K562 (cell line): ENCODE measurements at regions not wholly inside any gene's neighbourhood (a gene's known extent, or its start where the extent isn't known, plus 50 kb on each side); places are given as distances from the start of the nearest gene placed in this dataset.

Experiments
- ARHGAP35 ChIP-seq: fragments of 450-650 bp; IDR thresholded peaks from 2 replicates; pipeline ENCODE4 v1.6.1; 2018; ENCODE audit not compliant: partially characterized antibody
- BCL6 ChIP-seq: fragments of 250-450 bp; sonication (Bioruptor Pico); IDR thresholded peaks from 2 replicates; pipeline ENCODE4 v1.4.0; 2020
- CCAR2 ChIP-seq: fragments of 200-400 bp; formaldehyde crosslinking; IDR thresholded peaks from 2 replicates; pipeline ENCODE4 v1.6.1; 2017; ENCODE audit warnings: mild to moderate bottlenecking, low read depth, low read length
- CHCHD3 ChIP-seq: fragments of 250-450 bp; sonication (Bioruptor Pico); IDR thresholded peaks from 2 replicates; pipeline ENCODE4 v2.1.2; 2022; ENCODE audit warnings: mild to moderate bottlenecking
- DMBX1 ChIP-seq: fragments of 250-450 bp; sonication (Bioruptor Pico); IDR thresholded peaks from 2 replicates; pipeline ENCODE4 v1.8.0; 2022; ENCODE audit warnings: inconsistent platforms, mild to moderate bottlenecking, moderate library complexity, borderline replicate concordance
- ERF ChIP-seq: fragments of 450-650 bp; formaldehyde crosslinking; IDR thresholded peaks from 2 replicates; pipeline ENCODE4 v1.4.0; 2020; ENCODE audit warnings: mild to moderate bottlenecking, mixed read lengths
- EWSR1 ChIP-seq: fragments of 450-650 bp; IDR thresholded peaks from 2 replicates; pipeline ENCODE4 v1.6.1; 2018; ENCODE audit warnings: borderline replicate concordance, mild to moderate bottlenecking, low read depth, moderate library complexity; ENCODE audit not compliant: partially characterized antibody
- POLR2G ChIP-seq: fragments of 200-400 bp; formaldehyde crosslinking; IDR thresholded peaks from 2 replicates; pipeline ENCODE4 v1.6.1; 2017; ENCODE audit warnings: low read depth, mild to moderate bottlenecking, antibody characterized with exemption, low read length, moderate library complexity
- TRIM24 ChIP-seq, 2 experiments: fragments of 450-650 bp; IDR thresholded peaks; 2 replicates each; pipeline ENCODE4 v1.6.1; 2016
- ZNF146 ChIP-seq: IDR thresholded peaks from one replicate; pipeline ENCODE4 v1.6.1; 2018; ENCODE audit warnings: missing compliant biosample characterization; ENCODE audit not compliant: unreplicated experiment
- ZNF263 ChIP-seq: sonication (generic); formaldehyde crosslinking; IDR thresholded peaks from 2 replicates; pipeline ENCODE4 v1.8.0; 2022; ENCODE audit warnings: mild to moderate bottlenecking, missing genetic modification reagents, borderline replicate concordance
- ZNF512 ChIP-seq: IDR thresholded peaks from 2 replicates; pipeline ENCODE4 v1.6.1; 2016; ENCODE audit warnings: missing genetic modification characterization, missing compliant biosample characterization
- ZNF696 ChIP-seq: fragments of 250-450 bp; sonication (Bioruptor Pico); conservative IDR thresholded peaks from 2 replicates; pipeline ENCODE4 v1.4.0; 2020; ENCODE audit warnings: mild to moderate bottlenecking, moderate library complexity
- ZNF830 ChIP-seq: fragments of 250-450 bp; sonication (Bioruptor Pico); IDR thresholded peaks from 2 replicates; pipeline ENCODE4 v1.5.0; 2021; ENCODE audit warnings: mild to moderate bottlenecking
- TF ChIP-seq, protein P1 (sequence below): fragments of 200-800 bp; sonication (Bioruptor generic); IDR thresholded peaks from 2 replicates; pipeline ENCODE4 v1.6.1; 2016; ENCODE audit warnings: missing genetic modification characterization, missing compliant biosample characterization
- TF ChIP-seq, protein P2 (sequence below): fragments of 250-450 bp; sonication (Bioruptor Pico); IDR thresholded peaks from 2 replicates; pipeline ENCODE4 v1.4.0; 2020; ENCODE audit warnings: borderline replicate concordance
- TF ChIP-seq, protein P3 (sequence below): IDR thresholded peaks from 3 replicates; pipeline ENCODE4 v1.6.1; 2011; ENCODE audit warnings: borderline replicate concordance, mild to moderate bottlenecking; ENCODE audit not compliant: insufficient read length, insufficient read depth

DNA sequence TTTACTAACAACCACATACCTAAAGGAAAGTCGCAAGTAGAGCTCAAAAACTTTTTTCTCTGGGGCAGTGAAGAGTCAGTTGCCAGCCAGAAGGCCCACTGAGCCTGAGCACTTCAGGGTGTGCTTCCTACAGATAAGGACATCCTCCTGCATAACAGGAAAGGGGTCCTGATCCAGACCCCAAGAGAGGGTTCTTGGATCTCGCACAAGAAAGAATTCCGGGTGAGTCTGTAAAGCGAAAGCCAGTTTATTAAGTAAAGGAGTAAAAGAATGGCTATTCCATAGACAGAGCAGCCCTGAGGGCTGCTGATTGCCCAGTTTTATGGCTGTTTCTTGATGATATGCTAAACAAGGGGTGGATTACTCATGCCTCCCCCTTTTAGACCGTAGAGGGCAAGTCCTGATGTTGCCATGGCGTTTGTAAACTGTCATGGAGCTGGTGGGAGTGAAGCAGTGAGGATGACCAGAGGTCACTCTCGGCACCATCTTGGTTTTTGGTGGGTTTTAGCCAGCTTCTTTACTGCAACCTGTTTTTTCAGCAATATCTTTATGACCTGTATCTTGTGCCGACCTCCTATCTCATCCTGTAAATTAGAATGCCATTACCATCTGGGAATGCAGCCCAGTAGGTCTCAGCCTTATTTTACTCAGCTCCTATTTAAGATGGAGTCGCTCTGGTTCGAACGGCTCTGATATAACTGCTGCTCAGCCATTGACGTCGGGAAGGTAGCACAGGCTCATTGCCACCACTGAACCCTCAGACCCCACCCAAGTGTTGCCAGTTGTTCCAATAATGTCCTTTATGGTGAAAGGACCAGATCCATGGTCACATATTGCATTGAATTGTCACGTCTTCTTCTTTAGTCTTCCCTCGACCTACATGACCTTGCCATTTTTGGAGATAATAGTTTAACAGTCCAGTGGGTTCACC, 96.6 kb upstream of the ERRFI1 start (continued):
- TF ChIP-seq, protein P1, sequence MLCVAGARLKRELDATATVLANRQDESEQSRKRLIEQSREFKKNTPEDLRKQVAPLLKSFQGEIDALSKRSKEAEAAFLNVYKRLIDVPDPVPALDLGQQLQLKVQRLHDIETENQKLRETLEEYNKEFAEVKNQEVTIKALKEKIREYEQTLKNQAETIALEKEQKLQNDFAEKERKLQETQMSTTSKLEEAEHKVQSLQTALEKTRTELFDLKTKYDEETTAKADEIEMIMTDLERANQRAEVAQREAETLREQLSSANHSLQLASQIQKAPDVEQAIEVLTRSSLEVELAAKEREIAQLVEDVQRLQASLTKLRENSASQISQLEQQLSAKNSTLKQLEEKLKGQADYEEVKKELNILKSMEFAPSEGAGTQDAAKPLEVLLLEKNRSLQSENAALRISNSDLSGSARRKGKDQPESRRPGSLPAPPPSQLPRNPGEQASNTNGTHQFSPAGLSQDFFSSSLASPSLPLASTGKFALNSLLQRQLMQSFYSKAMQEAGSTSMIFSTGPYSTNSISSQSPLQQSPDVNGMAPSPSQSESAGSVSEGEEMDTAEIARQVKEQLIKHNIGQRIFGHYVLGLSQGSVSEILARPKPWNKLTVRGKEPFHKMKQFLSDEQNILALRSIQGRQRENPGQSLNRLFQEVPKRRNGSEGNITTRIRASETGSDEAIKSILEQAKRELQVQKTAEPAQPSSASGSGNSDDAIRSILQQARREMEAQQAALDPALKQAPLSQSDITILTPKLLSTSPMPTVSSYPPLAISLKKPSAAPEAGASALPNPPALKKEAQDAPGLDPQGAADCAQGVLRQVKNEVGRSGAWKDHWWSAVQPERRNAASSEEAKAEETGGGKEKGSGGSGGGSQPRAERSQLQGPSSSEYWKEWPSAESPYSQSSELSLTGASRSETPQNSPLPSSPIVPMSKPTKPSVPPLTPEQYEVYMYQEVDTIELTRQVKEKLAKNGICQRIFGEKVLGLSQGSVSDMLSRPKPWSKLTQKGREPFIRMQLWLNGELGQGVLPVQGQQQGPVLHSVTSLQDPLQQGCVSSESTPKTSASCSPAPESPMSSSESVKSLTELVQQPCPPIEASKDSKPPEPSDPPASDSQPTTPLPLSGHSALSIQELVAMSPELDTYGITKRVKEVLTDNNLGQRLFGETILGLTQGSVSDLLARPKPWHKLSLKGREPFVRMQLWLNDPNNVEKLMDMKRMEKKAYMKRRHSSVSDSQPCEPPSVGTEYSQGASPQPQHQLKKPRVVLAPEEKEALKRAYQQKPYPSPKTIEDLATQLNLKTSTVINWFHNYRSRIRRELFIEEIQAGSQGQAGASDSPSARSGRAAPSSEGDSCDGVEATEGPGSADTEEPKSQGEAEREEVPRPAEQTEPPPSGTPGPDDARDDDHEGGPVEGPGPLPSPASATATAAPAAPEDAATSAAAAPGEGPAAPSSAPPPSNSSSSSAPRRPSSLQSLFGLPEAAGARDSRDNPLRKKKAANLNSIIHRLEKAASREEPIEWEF (CRISPR knock-in tag), result peak; percentile 99
- peak; percentile 74; the same call in 1 of the 2 replicates for TF ChIP-seq ZNF696 (CRISPR knock-in tag)
- TF ChIP-seq ZNF512 (tag), result no peak
- TF ChIP-seq, protein P2, sequence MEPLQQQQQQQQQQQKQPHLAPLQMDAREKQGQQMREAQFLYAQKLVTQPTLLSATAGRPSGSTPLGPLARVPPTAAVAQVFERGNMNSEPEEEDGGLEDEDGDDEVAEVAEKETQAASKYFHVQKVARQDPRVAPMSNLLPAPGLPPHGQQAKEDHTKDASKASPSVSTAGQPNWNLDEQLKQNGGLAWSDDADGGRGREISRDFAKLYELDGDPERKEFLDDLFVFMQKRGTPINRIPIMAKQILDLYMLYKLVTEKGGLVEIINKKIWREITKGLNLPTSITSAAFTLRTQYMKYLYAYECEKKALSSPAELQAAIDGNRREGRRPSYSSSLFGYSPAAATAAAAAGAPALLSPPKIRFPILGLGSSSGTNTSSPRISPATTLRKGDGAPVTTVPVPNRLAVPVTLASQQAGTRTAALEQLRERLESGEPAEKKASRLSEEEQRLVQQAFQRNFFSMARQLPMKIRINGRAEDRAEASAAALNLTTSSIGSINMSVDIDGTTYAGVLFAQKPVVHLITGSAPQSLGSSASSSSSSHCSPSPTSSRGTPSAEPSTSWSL (CRISPR knock-in tag), result no peak
- no peak for TF ChIP-seq ZNF830 (CRISPR knock-in tag)
- TF ChIP-seq BCL6 (CRISPR knock-in tag), result peak; percentile 91
- no peak for TF ChIP-seq ZNF146 (CRISPR knock-in tag)
- no peak for TF ChIP-seq EWSR1
- TF ChIP-seq CCAR2, result no peak
- TF ChIP-seq, protein P3, sequence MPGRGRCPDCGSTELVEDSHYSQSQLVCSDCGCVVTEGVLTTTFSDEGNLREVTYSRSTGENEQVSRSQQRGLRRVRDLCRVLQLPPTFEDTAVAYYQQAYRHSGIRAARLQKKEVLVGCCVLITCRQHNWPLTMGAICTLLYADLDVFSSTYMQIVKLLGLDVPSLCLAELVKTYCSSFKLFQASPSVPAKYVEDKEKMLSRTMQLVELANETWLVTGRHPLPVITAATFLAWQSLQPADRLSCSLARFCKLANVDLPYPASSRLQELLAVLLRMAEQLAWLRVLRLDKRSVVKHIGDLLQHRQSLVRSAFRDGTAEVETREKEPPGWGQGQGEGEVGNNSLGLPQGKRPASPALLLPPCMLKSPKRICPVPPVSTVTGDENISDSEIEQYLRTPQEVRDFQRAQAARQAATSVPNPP, result no peak
- no peak for TF ChIP-seq POLR2G
- peak; percentile 99 for TF ChIP-seq ERF
- no peak for TF ChIP-seq CHCHD3
- TF ChIP-seq DMBX1 (CRISPR knock-in tag), result peak; percentile 100
- TF ChIP-seq TRIM24 (IDR thresholded peaks at IDR 0.05), result peak; percentile 18 to 31; a peak in 2 of 4 replicates
- no peak for TF ChIP-seq ZNF263
- no peak for TF ChIP-seq ARHGAP35
